ENCODE measurements at regions not wholly inside any gene's neighbourhood (a gene's known extent, or its start where the extent isn't known, plus 50 kb on each side); places are given as distances from the start of the nearest gene placed in this dataset.
"Not testable (repeated sequence)": the region's sequence is repeated elsewhere in the genome, so short reads cannot be mapped to it uniquely, and the experiment has no call there.

GRCh38 chr17:71849783-71850768 lies 270.7 kb upstream of the SOX9 start:
- no peak for DNase-seq

GRCh38 chr17:71850812-71851211 lies 270.0 kb upstream of the SOX9 start:
- no peak for DNase-seq

- no peak for DNase-seq
Observed at GRCh38 chr17:71855010-71855409, 265.8 kb upstream of the SOX9 start.

GRCh38 chr17:71864755-71865154 lies 256.1 kb upstream of the SOX9 start:
- DNase-seq: no peak

GRCh38 chr17:71866095-71866494 lies 254.7 kb upstream of the SOX9 start:
- no peak for DNase-seq

GRCh38 chr17:71869293-71869692 lies 251.5 kb upstream of the SOX9 start:
- no peak for DNase-seq

- no peak for DNase-seq
Observed at GRCh38 chr17:71869841-71870545, 250.8 kb upstream of the SOX9 start.

- no peak for DNase-seq
Observed at GRCh38 chr17:71870546-71870862, 250.3 kb upstream of the SOX9 start.

GRCh38 chr17:71872843-71873485 lies 247.9 kb upstream of the SOX9 start:
- no peak for DNase-seq

GRCh38 chr17:71874773-71875172 lies 246.0 kb upstream of the SOX9 start:
- not testable (repeated sequence) for DNase-seq

- DNase-seq: no peak
Observed at GRCh38 chr17:71878271-71878670, 242.5 kb upstream of the SOX9 start.

GRCh38 chr17:71878998-71879397 lies 241.8 kb upstream of the SOX9 start:
- DNase-seq: no peak

GRCh38 chr17:71881041-71881440 lies 239.8 kb upstream of the SOX9 start:
- DNase-seq: no peak

GRCh38 chr17:71881581-71881980 lies 239.2 kb upstream of the SOX9 start:
- no peak for DNase-seq

GRCh38 chr17:71883258-71883657 lies 237.6 kb upstream of the SOX9 start:
- DNase-seq: no peak

- DNase-seq: no peak
Observed at GRCh38 chr17:71883845-71884244, 237.0 kb upstream of the SOX9 start.

- no peak for DNase-seq
Observed at GRCh38 chr17:71885662-71886061, 235.2 kb upstream of the SOX9 start.

- no peak for DNase-seq
Observed at GRCh38 chr17:71899317-71899716, 221.5 kb upstream of the SOX9 start.

GRCh38 chr17:71900621-71901229 lies 220.1 kb upstream of the SOX9 start:
- no peak for DNase-seq

GRCh38 chr17:71902894-71903506 lies 217.8 kb upstream of the SOX9 start:
- DNase-seq: no peak

- no peak for DNase-seq
Observed at GRCh38 chr17:71905376-71906031, 215.3 kb upstream of the SOX9 start.

GRCh38 chr17:71909155-71909554 lies 211.7 kb upstream of the SOX9 start:
- DNase-seq: no peak
